ENCODE measurements at regions not wholly inside any gene's neighbourhood (a gene's known extent, or its start where the extent isn't known, plus 50 kb on each side); places are given as distances from the start of the nearest gene placed in this dataset.

GRCh38 chr2:133789743-133790142 lies 221.5 kb upstream of the NCKAP5 start:
- no peak for DNase-seq (ENCODE audit: low read depth)
- TF ChIP-seq CTCF (IDR thresholded peaks at IDR 0.05; ENCODE audit: control insufficient read depth, insufficient read depth, low read depth, low read length, missing control alignments): no peak
- no peak overlapping the region for H3K4me3 ChIP-seq (ENCODE audit: control insufficient read depth, low read depth, low read length)

GRCh38 chr2:133790711-133791110 lies 222.4 kb upstream of the NCKAP5 start:
- no peak for TF ChIP-seq CTCF (IDR thresholded peaks at IDR 0.05; ENCODE audit: control insufficient read depth, insufficient read depth, low read depth, low read length, missing control alignments)
- DNase-seq (ENCODE audit: low read depth): no peak
- H3K4me3 ChIP-seq (ENCODE audit: control insufficient read depth, low read depth, low read length): no peak overlapping the region

GRCh38 chr2:133791191-133791590 lies 222.9 kb upstream of the NCKAP5 start:
- DNase-seq (ENCODE audit: low read depth): no peak
- no peak for TF ChIP-seq CTCF (IDR thresholded peaks at IDR 0.05; ENCODE audit: control insufficient read depth, insufficient read depth, low read depth, low read length, missing control alignments)
- no peak overlapping the region for H3K4me3 ChIP-seq (ENCODE audit: control insufficient read depth, low read depth, low read length)

GRCh38 chr2:133792223-133792622 lies 224.0 kb upstream of the NCKAP5 start:
- no peak for DNase-seq (ENCODE audit: low read depth)
- H3K4me3 ChIP-seq (ENCODE audit: control insufficient read depth, low read depth, low read length): no peak overlapping the region
- no peak for TF ChIP-seq CTCF (IDR thresholded peaks at IDR 0.05; ENCODE audit: control insufficient read depth, insufficient read depth, low read depth, low read length, missing control alignments)

GRCh38 chr2:133794114-133794513 lies 225.9 kb upstream of the NCKAP5 start:
- TF ChIP-seq CTCF (IDR thresholded peaks at IDR 0.05; ENCODE audit: control insufficient read depth, insufficient read depth, low read depth, low read length, missing control alignments): no peak
- no peak for DNase-seq (ENCODE audit: low read depth)
- H3K4me3 ChIP-seq (ENCODE audit: control insufficient read depth, low read depth, low read length): no peak overlapping the region

GRCh38 chr2:133801946-133802345 lies 233.7 kb upstream of the NCKAP5 start:
- no peak for DNase-seq (ENCODE audit: low read depth)
- no peak for TF ChIP-seq CTCF (IDR thresholded peaks at IDR 0.05; ENCODE audit: control insufficient read depth, insufficient read depth, low read depth, low read length, missing control alignments)
- no peak overlapping the region for H3K4me3 ChIP-seq (ENCODE audit: control insufficient read depth, low read depth, low read length)

- no peak for TF ChIP-seq CTCF (IDR thresholded peaks at IDR 0.05; ENCODE audit: control insufficient read depth, insufficient read depth, low read depth, low read length, missing control alignments)
- no peak for DNase-seq (ENCODE audit: low read depth)
- no peak overlapping the region for H3K4me3 ChIP-seq (ENCODE audit: control insufficient read depth, low read depth, low read length)
Observed at GRCh38 chr2:133802409-133803039, 234.3 kb upstream of the NCKAP5 start.

Measured in AG09309 (cell line).